ENCODE measurements at regions not wholly inside any gene's neighbourhood (a gene's known extent, or its start where the extent isn't known, plus 50 kb on each side); places are given as distances from the start of the nearest gene placed in this dataset.

DNA sequence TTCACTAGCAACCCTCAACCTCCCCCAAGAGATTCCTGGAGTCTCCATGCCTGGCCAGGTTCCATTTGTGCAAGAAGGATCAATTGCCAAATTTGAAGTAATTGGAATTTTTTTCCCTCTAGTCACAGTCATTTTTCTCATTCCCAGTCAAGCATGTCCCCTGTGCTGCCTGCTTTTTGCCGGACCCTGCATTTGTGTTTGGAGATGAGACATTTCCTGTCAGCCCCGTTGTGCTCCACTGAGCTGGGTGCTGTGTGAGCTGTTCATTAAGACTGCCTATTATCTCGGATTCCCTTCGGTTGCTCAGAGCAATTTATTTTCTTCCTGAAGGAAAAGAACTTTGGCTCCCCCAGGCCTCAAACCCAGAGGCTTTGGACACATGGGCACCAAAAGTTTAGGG, 201.0 kb upstream of the NLRP1 start:
- TF ChIP-seq, protein P1, sequence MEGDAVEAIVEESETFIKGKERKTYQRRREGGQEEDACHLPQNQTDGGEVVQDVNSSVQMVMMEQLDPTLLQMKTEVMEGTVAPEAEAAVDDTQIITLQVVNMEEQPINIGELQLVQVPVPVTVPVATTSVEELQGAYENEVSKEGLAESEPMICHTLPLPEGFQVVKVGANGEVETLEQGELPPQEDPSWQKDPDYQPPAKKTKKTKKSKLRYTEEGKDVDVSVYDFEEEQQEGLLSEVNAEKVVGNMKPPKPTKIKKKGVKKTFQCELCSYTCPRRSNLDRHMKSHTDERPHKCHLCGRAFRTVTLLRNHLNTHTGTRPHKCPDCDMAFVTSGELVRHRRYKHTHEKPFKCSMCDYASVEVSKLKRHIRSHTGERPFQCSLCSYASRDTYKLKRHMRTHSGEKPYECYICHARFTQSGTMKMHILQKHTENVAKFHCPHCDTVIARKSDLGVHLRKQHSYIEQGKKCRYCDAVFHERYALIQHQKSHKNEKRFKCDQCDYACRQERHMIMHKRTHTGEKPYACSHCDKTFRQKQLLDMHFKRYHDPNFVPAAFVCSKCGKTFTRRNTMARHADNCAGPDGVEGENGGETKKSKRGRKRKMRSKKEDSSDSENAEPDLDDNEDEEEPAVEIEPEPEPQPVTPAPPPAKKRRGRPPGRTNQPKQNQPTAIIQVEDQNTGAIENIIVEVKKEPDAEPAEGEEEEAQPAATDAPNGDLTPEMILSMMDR (IDR thresholded peaks at IDR 0.05; ENCODE audit: low read depth, low read length) = no peak
- no peak for TF ChIP-seq POLR2A (IDR thresholded peaks at IDR 0.05; ENCODE audit: extremely low read depth, insufficient read length)

All from NB4 (cell line).